IMR-90 (cell line): ENCODE measurements at regions not wholly inside any gene's neighbourhood (a gene's known extent, or its start where the extent isn't known, plus 50 kb on each side); places are given as distances from the start of the nearest gene placed in this dataset.

Experiments used
- ATAC-seq: fragments of 200-7000 bp; cut with Tn5 transposase; 2 replicates; pipeline ENCODE4 v1.9.1; 2020; ENCODE audit warnings: low read depth, mild to moderate bottlenecking, moderate library complexity
- BruUV-seq: library from RNA; stranded (reverse); fragments of 400-500 nt; replicated peaks from 2 replicates; lab custom pipeline; 2021; lab: Mats Ljungman, UMichigan
- CTCF ChIA-PET: fragments of 300-600 bp; formaldehyde crosslinking; extraction: SDS; loops from one replicate; lab custom pipeline; 2021; ENCODE audit warnings: antibody characterized with exemption; lab: Yijun Ruan, JAX
- POLR2A ChIA-PET: fragments of 300-600 bp; sonication (Branson Sonifier 250); formaldehyde crosslinking; loops from one replicate; lab custom pipeline; 2022; ENCODE audit warnings: antibody characterized with exemption; ENCODE audit not compliant: unreplicated experiment; lab: Charles Lee
- DNase-seq: peaks from one replicate; pipeline ENCODE4 v3.0.0; 2013
- H2AFZ ChIP-seq: replicated peaks from 2 replicates; pipeline ENCODE3; 2013; ENCODE audit warnings: low read length, mild to moderate bottlenecking; ENCODE audit not compliant: poor library complexity
- H2AK5ac ChIP-seq: 2 replicates; pipeline ENCODE4 v1.6.1; 2013; ENCODE audit warnings: low read depth, low read length, inconsistent platforms
- H2AK9ac ChIP-seq: replicated peaks from 2 replicates; pipeline ENCODE3; 2013; ENCODE audit warnings: mild to moderate bottlenecking, low read depth, low read length, moderate library complexity; ENCODE audit not compliant: poor library complexity
- H2BK120ac ChIP-seq: 2 replicates; pipeline ENCODE4 v1.6.1; 2013; ENCODE audit warnings: low read depth, low read length, inconsistent platforms
- H2BK15ac ChIP-seq: 3 replicates; pipeline ENCODE4 v1.6.1; 2013; ENCODE audit warnings: low read depth, low read length, inconsistent platforms
- H2BK20ac ChIP-seq: 2 replicates; pipeline ENCODE4 v1.6.1; 2013; ENCODE audit warnings: low read depth, mild to moderate bottlenecking, inconsistent platforms, low read length, moderate library complexity
- H2BK5ac ChIP-seq: 2 replicates; pipeline ENCODE4 v1.6.1; 2013; ENCODE audit warnings: mild to moderate bottlenecking, low read depth, low read length, inconsistent platforms; ENCODE audit not compliant: poor library complexity, severe bottlenecking
- H3K14ac ChIP-seq: replicated peaks from 2 replicates; pipeline ENCODE4 v1.6.1; 2013; ENCODE audit warnings: low read depth, low read length, inconsistent platforms
- H3K18ac ChIP-seq: 2 replicates; pipeline ENCODE4 v1.6.1; 2013; ENCODE audit warnings: low read depth, low read length, control low read depth
- H3K23ac ChIP-seq: 2 replicates; pipeline ENCODE4 v1.6.1; 2013; ENCODE audit warnings: low read depth, low read length, inconsistent platforms
- H3K27ac ChIP-seq: 2 replicates; pipeline ENCODE4 v1.5.1; 2013; ENCODE audit warnings: mild to moderate bottlenecking, control low read depth, low read length; ENCODE audit not compliant: insufficient read depth
- H3K27me3 ChIP-seq: 2 replicates; pipeline ENCODE4 v1.6.1; 2013; ENCODE audit warnings: low read length; ENCODE audit not compliant: control insufficient read depth, insufficient read depth
- H3K36me3 ChIP-seq: 2 replicates; pipeline ENCODE4 v1.6.1; 2013; ENCODE audit warnings: low read length, mixed read lengths; ENCODE audit not compliant: control insufficient read depth, insufficient read depth
- H3K4ac ChIP-seq: 2 replicates; pipeline ENCODE4 v1.6.1; 2013; ENCODE audit warnings: low read depth, low read length, inconsistent platforms
- H3K4me1 ChIP-seq: 2 replicates; pipeline ENCODE4 v1.6.1; 2013; ENCODE audit warnings: low read length, mixed read lengths; ENCODE audit not compliant: control insufficient read depth, insufficient read depth
- H3K4me2 ChIP-seq: 2 replicates; pipeline ENCODE4 v1.6.1; 2013; ENCODE audit warnings: low read depth, mild to moderate bottlenecking, control low read depth, low read length, moderate library complexity
- H3K4me3 ChIP-seq: 2 replicates; pipeline ENCODE4 v1.5.1; 2013; ENCODE audit warnings: low read depth, mild to moderate bottlenecking, control low read depth, low read length, moderate library complexity; ENCODE audit not compliant: insufficient read depth
- H3K56ac ChIP-seq: 2 replicates; pipeline ENCODE4 v1.6.1; 2013; ENCODE audit warnings: low read length, inconsistent platforms; ENCODE audit not compliant: insufficient read depth; ENCODE audit errors: extremely low read depth
- H3K79me1 ChIP-seq, 2 experiments: 2 replicates each; pipeline ENCODE4 v1.6.1; 2013; ENCODE audit warnings: low read length in 2 of 2, inconsistent platforms in 1 of 2, low read depth in 1 of 2
- H3K9ac ChIP-seq: 2 replicates; pipeline ENCODE4 v1.6.1; 2013; ENCODE audit warnings: low read depth, low read length, control low read depth
- H3K9me1 ChIP-seq: 2 replicates; pipeline ENCODE4 v1.6.1; 2013; ENCODE audit warnings: low read length, inconsistent platforms; ENCODE audit not compliant: insufficient read depth
- H3K9me3 ChIP-seq: 2 replicates; pipeline ENCODE4 v1.6.1; 2013; ENCODE audit warnings: low read length; ENCODE audit not compliant: control insufficient read depth, insufficient read depth
- H4K20me1 ChIP-seq: 2 replicates; pipeline ENCODE4 v1.6.1; 2013; ENCODE audit warnings: low read length, inconsistent platforms; ENCODE audit not compliant: insufficient read depth
- H4K5ac ChIP-seq: 2 replicates; pipeline ENCODE4 v1.6.1; 2013; ENCODE audit warnings: mild to moderate bottlenecking, low read depth, low read length, control low read depth
- H4K8ac ChIP-seq, 2 experiments: 2 replicates each; pipeline ENCODE4 v1.6.1; 2013; ENCODE audit warnings: low read depth in 2 of 2, low read length in 2 of 2, control low read depth in 1 of 2, inconsistent platforms in 1 of 2
- H4K91ac ChIP-seq: 2 replicates; pipeline ENCODE4 v1.6.1; 2013; ENCODE audit warnings: low read depth, low read length, inconsistent platforms; ENCODE audit not compliant: insufficient read depth
- CEBPB ChIP-seq: IDR thresholded peaks from 2 replicates; pipeline ENCODE4 v1.6.1; 2012; ENCODE audit warnings: low read depth, low read length, improper control_type of control experiment
- CHD1 ChIP-seq: IDR thresholded peaks from 2 replicates; pipeline ENCODE4 v1.6.1; 2012; ENCODE audit warnings: low read depth, low read length, improper control_type of control experiment
- FOS ChIP-seq: fragments of 150-350 bp; IDR thresholded peaks from 2 replicates; pipeline ENCODE4 v1.6.1; 2016; ENCODE audit warnings: low read depth, low read length
- MAZ ChIP-seq: IDR thresholded peaks from 2 replicates; pipeline ENCODE4 v1.6.1; 2012; ENCODE audit warnings: low read depth, mild to moderate bottlenecking, low read length, improper control_type of control experiment, moderate library complexity, borderline replicate concordance
- MXI1 ChIP-seq: IDR thresholded peaks from 2 replicates; pipeline ENCODE4 v1.6.1; 2012; ENCODE audit warnings: low read depth, mild to moderate bottlenecking, low read length, moderate library complexity, borderline replicate concordance
- NFE2L2 ChIP-seq: fragments of 150-350 bp; IDR thresholded peaks from 2 replicates; pipeline ENCODE4 v1.6.1; 2016; ENCODE audit warnings: low read depth, mild to moderate bottlenecking, low read length
- POLR2A ChIP-seq: IDR thresholded peaks from 2 replicates; pipeline ENCODE4 v1.6.1; 2012; ENCODE audit warnings: mild to moderate bottlenecking, low read depth, low read length
- RCOR1 ChIP-seq: IDR thresholded peaks from 2 replicates; pipeline ENCODE4 v1.6.1; 2012; ENCODE audit warnings: mild to moderate bottlenecking, low read length, improper control_type of control experiment; ENCODE audit not compliant: insufficient replicate concordance
- WGBS, 2 experiments: methylation state at CpG; one replicate each; pipeline versions ENCODE4 v1.1.5 to v1.1.7; 2013; ENCODE audit warnings: missing lambda C conversion rate in 2 of 2; ENCODE audit not compliant: insufficient read length in 1 of 2; ENCODE audit errors: extremely low coverage in 2 of 2; 5-methylcytosine and 5-hydroxymethylcytosine counted together
- dilution Hi-C: fragments of 300-500 bp; cut with HindIII; formaldehyde crosslinking; loops from one replicate; pipeline ENCODE4 v1.14.3; 2018; ENCODE audit warnings: low sequenced_read_pairs; ENCODE audit not compliant: unreplicated experiment
- in situ Hi-C: fragments of 300-500 bp; cut with MboI; formaldehyde crosslinking; loops from 3 replicates; pipeline ENCODE4 v1.14.3; 2019; ENCODE audit warnings: low sequenced_read_pairs, inconsistent platforms, mixed read lengths
- intact Hi-C: fragments of 100-400 bp; cut with micrococcal nuclease; formaldehyde crosslinking; loops from 2 replicates; pipeline ENCODE4 v1.10.0; 2022
- TF ChIP-seq, protein P1 (sequence below): conservative IDR thresholded peaks from 2 replicates; pipeline ENCODE4 v1.5.1; 2012; ENCODE audit warnings: mild to moderate bottlenecking, low read depth, low read length, improper control_type of control experiment
- TF ChIP-seq, protein P2 (sequence below): fragments of 150-350 bp; IDR thresholded peaks from 2 replicates; pipeline ENCODE4 v1.6.1; 2017; ENCODE audit warnings: mild to moderate bottlenecking, antibody characterized with exemption, low read length, low read depth
- TF ChIP-seq, protein P3 (sequence below): fragments of 150-350 bp; IDR thresholded peaks from 2 replicates; pipeline ENCODE4 v1.6.1; 2016; ENCODE audit warnings: low read depth, mild to moderate bottlenecking, low read length, moderate library complexity, borderline replicate concordance

DNA sequence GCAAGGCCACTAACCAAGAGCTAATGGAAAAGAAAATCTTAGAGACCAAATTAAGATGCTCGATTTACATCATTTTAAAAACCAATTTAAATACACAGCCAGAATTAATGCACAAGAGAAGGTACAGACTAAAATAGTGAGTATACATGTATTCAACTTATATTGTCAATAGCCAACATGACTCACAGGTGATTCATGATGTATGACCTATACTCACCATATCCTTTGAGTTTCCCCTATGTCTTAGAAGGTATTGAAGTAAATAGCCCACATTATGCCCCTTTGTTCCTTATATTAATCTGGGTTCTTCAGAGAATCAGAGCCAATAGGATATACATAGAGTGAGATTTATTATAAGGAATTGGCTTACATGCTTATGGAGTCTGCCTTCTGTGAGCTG lies 97.5 kb upstream of the ANO3 start:
- intact Hi-C loops = no loop called here
- H3K18ac ChIP-seq = no peak overlapping the region; the same call in 1 of the 2 replicates
- no peak overlapping the region for H4K8ac ChIP-seq
- ChIA-PET CTCF (interaction anchor here (0.9 kb wide), 1 partner anchor 258 kb away, joined by 3 read pairs; no protein-coding TSS in a partner anchor), POLR2A (no interaction called here)
- H3K4ac ChIP-seq = no peak overlapping the region
- no peak overlapping the region for H3K56ac ChIP-seq
- no peak overlapping the region for H3K4me2 ChIP-seq
- H4K5ac ChIP-seq = no peak overlapping the region
- ATAC-seq (no peak), DNase-seq (peak; percentile 77)
- H2BK5ac ChIP-seq = peak overlapping the region; percentile 1
- H2AFZ ChIP-seq = no peak overlapping the region
- dilution Hi-C loops = no loop called here
- BruUV-seq = no TSS peak
- no peak overlapping the region for H3K23ac ChIP-seq
- in situ Hi-C loops = no loop called here
- no peak overlapping the region for H3K14ac ChIP-seq
- H2AK5ac ChIP-seq = peak overlapping the region; percentile 47; the same call in 1 of the 2 replicates
- H2BK120ac ChIP-seq = peak overlapping the region; percentile 70; the same call in 1 of the 2 replicates
- no peak overlapping the region for H3K27ac ChIP-seq
- no peak overlapping the region for H3K9ac ChIP-seq
- no peaks in the 10 kb centered on the region for H4K20me1 ChIP-seq
- no peak overlapping the region for H2AK9ac ChIP-seq
- no peaks in the 10 kb centered on the region for H3K9me3 ChIP-seq
- H3K36me3 ChIP-seq = no peaks in the 10 kb centered on the region
- no peak overlapping the region for H2BK15ac ChIP-seq
- TF ChIP-seq FOS = no peak
- TF ChIP-seq, protein P1, sequence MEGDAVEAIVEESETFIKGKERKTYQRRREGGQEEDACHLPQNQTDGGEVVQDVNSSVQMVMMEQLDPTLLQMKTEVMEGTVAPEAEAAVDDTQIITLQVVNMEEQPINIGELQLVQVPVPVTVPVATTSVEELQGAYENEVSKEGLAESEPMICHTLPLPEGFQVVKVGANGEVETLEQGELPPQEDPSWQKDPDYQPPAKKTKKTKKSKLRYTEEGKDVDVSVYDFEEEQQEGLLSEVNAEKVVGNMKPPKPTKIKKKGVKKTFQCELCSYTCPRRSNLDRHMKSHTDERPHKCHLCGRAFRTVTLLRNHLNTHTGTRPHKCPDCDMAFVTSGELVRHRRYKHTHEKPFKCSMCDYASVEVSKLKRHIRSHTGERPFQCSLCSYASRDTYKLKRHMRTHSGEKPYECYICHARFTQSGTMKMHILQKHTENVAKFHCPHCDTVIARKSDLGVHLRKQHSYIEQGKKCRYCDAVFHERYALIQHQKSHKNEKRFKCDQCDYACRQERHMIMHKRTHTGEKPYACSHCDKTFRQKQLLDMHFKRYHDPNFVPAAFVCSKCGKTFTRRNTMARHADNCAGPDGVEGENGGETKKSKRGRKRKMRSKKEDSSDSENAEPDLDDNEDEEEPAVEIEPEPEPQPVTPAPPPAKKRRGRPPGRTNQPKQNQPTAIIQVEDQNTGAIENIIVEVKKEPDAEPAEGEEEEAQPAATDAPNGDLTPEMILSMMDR = no peak
- TF ChIP-seq MAZ = no peak
- TF ChIP-seq MXI1 = no peak
- no peak for TF ChIP-seq RCOR1
- TF ChIP-seq, protein P2, sequence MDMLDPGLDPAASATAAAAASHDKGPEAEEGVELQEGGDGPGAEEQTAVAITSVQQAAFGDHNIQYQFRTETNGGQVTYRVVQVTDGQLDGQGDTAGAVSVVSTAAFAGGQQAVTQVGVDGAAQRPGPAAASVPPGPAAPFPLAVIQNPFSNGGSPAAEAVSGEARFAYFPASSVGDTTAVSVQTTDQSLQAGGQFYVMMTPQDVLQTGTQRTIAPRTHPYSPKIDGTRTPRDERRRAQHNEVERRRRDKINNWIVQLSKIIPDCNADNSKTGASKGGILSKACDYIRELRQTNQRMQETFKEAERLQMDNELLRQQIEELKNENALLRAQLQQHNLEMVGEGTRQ = no peak
- TF ChIP-seq CHD1 = no peak
- TF ChIP-seq POLR2A = no peak
- TF ChIP-seq, protein P3, sequence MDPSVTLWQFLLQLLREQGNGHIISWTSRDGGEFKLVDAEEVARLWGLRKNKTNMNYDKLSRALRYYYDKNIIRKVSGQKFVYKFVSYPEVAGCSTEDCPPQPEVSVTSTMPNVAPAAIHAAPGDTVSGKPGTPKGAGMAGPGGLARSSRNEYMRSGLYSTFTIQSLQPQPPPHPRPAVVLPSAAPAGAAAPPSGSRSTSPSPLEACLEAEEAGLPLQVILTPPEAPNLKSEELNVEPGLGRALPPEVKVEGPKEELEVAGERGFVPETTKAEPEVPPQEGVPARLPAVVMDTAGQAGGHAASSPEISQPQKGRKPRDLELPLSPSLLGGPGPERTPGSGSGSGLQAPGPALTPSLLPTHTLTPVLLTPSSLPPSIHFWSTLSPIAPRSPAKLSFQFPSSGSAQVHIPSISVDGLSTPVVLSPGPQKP = no peak
- no peak for TF ChIP-seq CEBPB
- no peak for TF ChIP-seq NFE2L2
- peak overlapping the region; percentile 80; the same call in 1 of the 2 replicates for H4K91ac ChIP-seq
- peak overlapping the region; percentile 77; the same call in 1 of the 2 replicates for H2BK20ac ChIP-seq
- H3K9me1 ChIP-seq = no peaks in the 10 kb centered on the region
- no peaks in the 10 kb centered on the region for H3K79me1 ChIP-seq
- peaks cover 9% of the 10 kb centered on the region for H3K4me1 ChIP-seq
- no peak overlapping the region for H3K4me3 ChIP-seq
- H3K27me3 ChIP-seq = no peaks in the 10 kb centered on the region
- WGBS, 2 experiments = no CpG with 5 or more reads among the region's 1 CpG
